Colon (tissue), 2 donors: ENCODE measurements at regions not wholly inside any gene's neighbourhood (a gene's known extent, or its start where the extent isn't known, plus 50 kb on each side); places are given as distances from the start of the nearest gene placed in this dataset.
"Not testable (repeated sequence)": the region's sequence is repeated elsewhere in the genome, so short reads cannot be mapped to it uniquely, and the experiment has no call there.

Experiments used
- FAIRE-seq: peaks from 2 replicates; lab custom pipeline; 2012; peaks lifted over from hg19 to GRCh38; lab: Jason Lieb, UNC
- donor health status: control.
- donor health status: control.

DNA sequence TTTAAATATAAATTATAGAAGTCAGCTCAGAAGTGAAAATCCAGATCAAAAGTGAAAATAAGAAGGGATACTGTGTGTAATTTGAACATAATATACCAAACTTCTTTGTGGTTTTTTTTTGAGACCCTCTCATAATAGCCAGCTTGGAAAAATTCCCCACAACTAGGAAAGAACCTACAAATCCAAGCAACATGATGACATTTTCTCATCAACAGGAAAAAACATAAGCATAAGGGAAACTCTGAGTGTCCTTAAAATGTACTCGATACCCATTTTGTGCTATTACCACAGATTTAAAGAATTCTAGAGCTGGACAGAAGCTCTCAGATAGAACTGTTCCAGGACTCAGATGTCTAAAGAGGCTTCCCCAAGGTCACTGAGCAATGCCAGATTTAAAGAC is 214.8 kb upstream of the KLF14 start:
- no peak for FAIRE-seq

DNA sequence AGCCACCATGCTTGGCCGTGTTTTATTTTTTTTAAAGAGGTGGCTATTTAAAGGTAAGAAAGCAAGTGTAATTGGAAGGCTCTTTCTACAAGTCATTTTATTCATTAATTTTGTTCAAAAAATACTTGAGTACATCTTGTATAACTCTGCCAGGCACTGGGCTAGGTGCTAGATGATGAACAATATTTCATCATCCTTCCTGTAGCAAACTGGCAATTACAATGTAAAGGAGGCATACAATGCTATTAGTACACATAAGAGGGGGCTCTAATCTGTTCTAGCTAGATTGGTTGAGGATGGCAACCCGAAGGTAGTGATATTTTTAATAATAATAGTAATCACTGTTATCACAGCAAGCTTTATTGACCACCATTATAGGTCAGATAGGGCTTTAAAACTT is 215.5 kb upstream of the KLF14 start:
- no peak for FAIRE-seq

DNA sequence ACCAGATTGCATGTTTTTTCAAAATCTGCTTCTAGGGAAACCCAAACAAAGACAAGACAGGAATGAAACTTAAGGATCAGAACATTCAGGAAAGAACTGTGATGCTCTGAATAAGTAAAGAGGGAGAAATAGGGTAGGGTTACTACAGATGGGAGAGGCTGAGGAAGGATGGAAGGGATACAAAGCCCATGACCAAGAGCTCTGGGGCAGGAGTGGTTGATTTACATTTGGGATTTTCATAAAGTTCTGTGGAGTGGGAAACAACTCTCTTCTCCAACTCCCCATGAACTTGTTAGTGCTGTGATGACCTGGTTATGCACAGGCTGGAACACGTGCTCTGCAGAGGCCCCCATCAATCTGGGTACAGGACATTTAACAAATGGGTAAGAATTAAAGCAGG is 216.0 kb upstream of the KLF14 start:
- no peak for FAIRE-seq

DNA sequence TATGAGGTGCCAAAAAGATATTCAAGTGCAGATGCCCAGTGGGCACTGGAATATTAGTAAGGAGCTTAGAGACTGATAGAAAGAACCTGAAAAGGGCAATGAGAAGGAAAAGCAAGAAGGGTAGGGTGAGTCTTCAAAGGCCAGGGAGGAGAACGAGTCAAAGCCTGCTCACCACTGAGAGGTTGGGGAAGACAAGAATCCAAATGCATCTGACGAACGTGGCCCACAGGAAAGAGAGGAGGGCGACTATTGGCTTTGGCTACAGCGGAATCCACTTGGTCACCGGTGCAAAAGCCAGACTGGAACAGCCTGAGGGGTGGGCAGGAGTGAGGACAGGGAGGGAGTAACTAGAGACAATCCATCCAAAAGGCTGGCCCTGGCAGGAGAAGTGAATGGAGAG is 216.7 kb upstream of the KLF14 start:
- no peak for FAIRE-seq

DNA sequence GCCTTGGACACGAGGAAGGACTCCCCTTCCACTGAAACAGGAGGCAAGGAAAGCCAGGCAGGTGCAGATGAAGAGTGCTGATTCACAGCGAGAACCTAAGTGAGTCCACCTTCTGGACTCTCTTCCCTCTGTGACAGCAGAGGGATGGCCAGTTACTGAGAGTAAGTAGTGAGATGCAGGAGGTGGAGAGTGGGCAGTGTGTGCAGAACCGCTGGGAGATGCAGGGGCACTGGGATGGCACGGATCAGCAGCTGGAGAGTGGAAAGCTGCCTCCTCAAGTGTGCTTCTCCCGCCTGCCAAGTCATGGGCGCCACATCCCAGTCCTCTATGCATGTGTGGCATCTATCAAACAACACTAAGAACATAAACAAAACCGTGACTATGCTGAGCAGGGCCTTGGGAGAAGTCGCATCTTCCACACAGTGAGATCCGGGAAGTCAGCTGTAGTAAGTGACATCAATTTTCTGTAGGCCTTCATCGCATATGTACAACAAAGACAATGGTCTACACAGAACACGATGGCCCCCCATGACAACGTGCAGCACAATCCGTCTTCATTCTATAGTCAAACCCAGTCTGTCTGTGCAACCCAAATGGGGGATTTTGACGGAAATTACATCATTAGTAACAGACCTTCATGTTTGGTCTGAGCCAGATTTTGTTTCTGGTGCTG is 217.4 kb upstream of the KLF14 start:
- no peak for FAIRE-seq

DNA sequence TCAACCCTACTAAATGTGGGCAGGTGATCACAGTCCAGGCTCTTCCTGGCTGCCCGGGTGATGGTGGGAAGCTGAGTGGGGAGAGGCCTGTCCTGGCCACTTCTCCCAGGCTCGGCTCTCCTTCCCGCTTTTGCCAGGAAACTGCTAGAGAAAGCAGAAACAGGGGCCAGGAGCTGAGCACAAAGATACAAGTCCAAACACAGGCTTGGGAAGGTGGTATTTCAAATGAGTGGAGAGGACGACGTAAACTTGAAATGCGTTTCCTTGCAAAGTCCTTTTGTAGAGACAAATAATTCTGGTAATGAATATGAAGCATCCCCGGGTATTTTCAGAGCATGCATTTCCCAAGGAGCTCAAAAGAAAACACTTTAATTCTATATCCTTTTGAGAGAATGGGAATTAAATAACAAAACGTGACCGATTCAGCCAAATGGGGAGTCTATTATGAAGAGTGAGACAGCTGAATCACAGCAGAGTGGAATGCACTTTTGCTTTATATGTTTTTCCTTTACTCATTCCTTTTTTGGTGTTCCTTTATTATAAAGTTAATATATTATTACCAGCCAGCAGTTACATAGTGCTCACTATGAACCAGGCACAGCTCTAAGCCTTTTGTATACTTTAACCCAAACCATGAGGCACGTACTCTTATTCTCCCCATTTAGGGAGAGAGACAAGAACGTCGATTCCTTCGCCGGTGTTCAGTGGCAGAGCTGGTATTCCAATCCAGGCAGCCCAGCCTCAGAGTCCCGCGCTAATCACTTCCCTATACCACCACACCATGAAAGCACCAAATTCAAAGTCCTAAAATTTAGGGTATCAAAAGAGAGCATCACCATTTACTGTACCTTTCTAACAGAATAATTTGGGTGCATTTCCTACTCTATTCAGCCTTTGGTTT is 218.2 kb upstream of the KLF14 start:
- FAIRE-seq: no peak

DNA sequence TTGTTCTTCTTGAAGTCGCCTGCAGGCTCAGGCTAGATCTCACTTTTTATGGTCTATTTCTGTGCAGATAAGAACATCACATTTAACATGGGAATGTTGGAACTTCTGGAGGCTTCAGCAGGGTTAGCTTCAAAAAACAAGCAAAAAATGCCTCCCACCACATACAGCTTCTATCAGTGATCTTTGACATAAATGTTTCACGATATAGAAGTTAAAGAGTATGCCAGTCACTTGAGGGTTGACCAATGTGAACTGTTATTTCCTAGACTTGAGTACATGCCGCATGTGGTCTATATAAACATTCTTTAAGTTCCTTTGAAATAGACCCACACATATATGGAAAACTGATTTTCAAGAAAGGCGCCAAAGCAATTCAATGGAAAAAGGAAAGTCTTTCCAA is 219.2 kb upstream of the KLF14 start:
- no peak for FAIRE-seq

DNA sequence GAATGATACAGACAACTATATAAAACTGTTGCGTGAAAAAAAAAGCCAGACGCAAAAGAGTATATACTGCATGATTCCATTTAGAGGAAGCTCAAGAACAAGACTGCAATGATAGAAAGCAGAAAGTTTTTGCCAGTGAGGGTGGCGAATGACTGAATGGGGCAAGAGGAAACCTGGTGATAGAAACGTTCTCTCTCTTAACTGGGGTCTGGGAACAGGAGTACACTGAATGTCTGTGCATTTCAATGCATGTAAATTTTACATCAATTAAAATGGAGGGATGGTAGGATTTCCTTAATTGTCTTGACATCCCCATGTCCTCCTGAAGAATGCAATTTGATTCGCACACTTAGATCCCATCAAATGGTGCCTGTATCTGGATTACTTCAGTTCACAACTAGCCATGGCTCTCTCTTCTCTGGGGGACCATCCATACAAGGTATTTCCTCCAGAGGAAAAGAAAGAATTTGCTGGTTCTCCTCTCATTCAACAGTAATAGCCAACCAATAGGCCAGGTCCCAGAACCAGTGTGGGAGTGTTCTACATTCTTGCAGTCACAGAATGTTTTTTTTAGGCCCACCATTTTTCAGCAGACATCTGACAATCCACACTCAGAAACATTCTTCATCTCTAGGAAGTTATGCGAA is 221.0 kb upstream of the KLF14 start:
- no peak for FAIRE-seq

DNA sequence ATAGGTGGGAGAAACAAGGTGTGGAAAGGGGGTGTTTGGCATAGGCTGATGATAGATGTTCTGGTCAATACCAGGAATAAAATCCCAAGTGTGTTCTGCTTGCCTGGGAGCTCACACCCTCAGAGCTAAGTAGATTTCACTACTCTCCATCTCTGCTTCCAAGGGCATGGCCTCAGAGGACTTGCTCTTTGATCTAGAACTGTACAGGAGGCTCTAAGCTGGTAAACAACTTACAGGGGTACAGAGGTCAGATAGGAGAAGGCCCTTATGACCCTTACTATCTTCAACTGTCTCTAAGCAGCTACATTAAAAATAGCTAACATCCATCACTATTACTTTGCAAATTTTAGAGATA is 221.5 kb upstream of the KLF14 start:
- FAIRE-seq: no peak

DNA sequence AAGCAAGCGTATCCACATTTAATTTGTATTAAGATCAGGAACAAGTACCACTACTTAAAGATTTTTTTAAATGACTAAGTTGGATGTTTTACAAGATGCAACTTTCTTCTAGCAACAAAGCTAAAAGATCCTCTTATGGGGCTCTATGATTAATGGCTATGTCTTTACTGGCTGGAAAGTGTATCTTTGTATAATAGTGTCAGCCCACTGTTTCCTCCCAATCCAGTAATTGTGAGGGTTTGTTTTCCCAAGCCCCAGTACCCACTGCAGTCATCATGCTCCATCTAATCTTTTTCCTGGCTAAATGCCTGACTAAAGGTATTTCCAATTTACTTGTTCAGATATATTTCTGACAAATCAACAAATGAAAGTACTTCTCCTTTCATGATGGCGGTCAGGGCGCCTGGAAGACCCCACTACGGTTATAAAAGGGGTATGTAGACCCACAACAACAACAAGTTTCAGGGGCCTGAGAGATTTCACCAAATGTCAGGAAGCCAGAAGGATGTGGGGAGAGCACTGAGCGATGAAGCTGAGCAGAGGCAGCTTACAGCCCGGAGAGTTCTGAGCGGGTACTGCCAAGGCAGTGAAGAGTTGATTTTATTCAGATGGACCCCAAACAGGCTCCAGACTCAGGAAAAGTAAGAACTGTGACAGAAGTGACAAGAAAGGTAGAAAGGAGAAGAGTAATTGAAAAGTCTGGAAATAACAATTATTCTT is 222.6 kb upstream of the KLF14 start:
- FAIRE-seq: no peak

DNA sequence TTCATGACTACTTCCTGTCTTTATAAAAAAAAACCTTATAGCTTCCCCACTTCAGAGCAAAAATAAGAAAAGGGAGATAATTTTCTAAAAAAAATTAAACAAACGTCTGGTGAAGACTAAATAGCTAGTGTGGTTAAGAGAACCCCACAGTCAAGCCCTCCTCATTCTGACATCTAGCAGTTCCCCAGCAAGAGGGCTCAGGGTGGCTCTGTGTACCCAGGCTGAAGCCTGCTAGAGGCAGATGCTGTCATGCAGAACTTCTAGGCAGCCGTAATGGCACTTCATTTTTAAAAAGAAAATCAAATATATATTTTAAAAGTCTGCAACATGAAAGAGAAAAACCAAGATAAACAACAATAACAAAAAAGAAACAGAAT is 223.1 kb upstream of the KLF14 start:
- FAIRE-seq: no peak

DNA sequence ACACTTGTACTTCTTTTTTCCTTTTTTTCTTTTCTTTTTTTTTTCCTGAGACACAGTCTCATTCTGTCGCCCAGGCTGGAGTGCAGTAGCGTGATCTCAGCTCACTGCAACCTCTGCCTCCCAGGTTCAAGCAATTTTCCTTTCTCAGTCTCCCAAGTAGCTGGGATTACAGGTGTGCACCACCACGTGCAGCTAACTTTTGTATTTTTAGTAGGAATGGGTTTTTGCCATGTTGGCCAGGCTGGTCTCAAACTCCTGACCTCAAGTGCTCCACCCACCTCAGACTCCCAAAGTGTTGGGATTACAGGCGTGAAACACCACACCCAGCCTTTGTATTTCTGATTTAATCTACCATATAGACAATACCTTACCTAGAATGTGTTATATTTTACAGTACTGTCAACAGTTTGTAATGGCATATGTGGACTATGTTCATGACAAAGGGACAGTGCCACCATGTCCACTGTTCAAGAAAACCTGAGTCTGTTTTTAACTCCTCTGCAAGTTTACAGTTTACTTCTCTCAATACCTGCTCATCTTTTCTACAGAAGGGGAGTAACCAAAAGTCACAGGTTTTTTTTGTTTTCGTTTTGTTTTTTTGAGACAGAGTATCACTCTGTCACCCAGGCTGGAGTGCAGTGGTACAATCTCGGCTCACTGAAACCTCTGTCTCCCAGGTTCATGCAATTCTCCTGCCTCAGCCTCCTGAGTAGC is 223.9 kb upstream of the KLF14 start:
- not testable (repeated sequence) for FAIRE-seq

DNA sequence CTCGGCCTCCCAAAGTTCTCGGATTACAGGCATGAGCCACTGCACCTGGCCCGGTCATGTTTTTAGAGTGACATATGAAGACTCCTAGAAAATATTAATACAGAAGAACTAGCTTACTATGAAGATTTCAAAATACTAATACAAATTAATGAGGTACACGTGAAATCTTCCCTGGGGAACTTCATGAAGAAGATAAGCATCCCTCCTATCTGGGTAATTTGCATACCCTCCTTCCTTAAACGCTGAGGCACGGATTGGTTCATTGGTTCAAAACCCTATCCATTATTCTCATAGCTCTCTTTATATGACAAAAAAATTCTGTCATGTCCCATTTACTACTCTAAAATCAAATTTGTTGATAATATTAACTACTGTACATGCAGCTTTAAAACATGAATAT is 224.8 kb upstream of the KLF14 start:
- no peak for FAIRE-seq

DNA sequence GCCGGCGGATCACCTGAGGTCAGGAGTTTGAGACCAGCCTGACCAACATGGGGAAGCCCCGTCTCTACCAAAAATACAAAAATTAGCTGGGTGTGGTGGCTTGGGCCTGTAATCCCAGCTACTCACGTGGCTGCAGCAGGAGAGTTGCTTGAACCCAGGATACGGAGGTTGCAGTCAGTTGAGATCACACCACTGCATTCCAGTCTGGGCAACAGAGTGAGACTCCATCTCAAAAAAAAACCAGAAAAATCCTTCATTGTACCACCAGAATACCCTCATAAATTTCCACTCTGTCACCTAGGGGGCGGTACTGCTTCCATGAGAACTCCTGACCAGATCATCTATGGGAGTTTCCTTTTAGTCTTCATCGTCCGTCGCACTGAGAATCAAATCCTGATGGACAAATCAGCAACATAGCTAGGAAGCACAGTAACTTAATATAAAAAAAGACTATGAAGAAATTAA is 225.8 kb upstream of the KLF14 start:
- no peak for FAIRE-seq

DNA sequence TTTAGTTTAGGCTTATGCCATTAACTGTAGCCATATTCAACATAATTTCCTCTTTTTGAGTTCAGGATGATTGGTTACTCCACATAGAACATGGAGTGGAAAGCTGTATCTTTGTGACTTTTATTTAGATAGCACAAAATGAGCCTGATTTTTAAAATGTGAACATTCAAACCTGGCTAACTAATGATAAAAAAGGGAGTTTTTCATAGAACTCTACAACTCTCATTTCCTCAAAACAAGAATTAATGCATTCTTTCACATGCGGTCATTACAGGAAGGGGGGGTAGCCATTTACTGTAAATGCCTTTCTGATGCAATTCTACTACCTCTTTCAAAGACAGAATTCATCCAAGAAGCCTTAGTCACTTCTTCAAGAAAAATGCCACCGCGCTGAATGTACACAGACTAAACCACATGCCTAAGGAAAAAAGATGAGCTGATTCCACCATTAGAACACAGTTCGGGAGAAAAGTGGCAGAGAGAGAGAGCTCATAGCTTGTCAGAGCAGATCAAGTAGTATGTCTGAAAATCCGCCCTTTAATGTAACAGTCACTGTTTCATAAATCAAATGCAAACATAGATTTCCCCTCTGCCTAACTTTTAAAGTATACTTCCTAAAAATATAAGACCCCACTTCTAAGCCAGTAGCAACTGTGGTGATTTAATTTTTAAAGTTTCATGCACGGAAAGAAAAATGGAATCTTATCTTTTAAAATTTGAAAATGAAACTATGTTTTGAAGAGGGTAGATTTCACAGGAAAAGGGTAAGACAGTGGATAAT is 226.4 kb upstream of the KLF14 start:
- no peak for FAIRE-seq

DNA sequence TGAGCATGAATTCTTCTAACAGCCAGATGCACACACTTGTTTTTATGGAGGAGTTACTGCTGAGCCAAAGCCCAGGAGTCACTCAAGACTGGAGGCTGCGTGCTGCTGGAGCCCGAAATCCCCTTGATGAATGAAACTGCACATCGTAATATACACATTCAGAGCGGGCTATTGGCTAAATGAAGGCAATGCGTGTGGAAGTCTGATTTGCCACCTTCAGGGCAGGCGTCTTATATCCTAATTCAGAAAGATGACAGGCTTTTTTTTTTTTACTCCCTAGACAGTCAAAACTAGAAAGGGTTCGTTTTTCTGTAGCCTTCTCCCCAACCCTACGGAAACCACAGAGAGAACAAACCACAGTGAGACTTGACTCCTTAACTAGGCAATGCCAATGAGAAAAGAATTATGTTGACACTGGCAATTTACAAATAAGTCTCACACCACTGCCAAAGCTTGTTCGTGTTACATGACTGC is 227.2 kb upstream of the KLF14 start:
- no peak for FAIRE-seq

DNA sequence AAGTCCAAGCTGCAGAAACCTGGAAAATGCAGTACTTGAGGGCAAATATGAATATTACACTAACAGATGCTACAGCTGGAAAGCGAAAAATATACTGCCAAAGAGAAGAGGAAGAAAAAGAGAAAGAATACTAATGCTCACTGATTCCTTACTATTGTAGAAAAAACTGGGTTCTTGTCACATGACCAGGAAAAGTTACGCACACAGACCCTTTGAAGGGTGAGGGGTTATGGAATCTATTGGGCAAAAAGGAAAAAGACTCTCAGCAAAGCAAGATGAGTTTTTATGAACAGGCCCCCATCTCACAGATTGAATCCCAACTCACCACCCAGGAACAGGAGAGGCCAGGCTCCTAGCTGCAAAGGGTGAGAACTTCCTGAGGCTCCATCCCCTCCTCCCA is 228.1 kb upstream of the KLF14 start:
- FAIRE-seq: no peak

DNA sequence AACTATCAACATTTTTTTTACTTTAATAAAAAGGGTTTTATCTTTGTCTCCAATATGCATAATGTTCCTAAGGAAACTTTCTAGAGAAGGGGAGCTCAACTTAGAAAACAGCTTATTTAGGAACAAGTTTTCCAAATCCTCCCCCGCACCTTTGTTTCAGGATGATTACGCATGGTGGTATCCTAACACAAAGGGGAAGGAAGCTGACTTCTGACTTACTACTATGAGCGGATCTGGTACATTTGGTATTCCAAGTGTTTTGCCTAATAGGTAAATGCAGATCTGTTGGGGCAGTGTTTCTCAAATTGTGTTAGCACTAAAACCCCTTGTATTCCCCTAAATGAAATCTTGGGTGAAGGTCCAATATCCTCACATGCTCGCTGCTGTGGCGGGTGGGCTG is 229.3 kb upstream of the KLF14 start:
- FAIRE-seq: no peak

DNA sequence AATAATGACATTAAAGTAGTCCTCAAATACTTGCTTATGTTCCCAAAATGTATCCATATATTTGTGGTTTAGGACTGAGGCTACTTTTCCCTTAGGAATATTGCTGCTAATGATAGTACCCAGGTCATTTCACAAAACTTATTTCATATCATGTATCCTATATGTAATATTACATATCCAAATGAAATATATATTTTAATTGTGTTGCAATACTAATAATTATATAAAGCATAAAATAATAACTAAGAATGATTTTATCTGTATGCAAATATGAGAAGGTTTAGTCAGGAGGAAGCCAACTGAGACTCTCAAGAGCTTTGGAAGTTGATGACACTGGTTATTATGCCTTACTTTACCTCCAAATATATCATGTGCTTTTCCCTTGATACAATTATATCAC is 231.5 kb upstream of the KLF14 start:
- no peak for FAIRE-seq

DNA sequence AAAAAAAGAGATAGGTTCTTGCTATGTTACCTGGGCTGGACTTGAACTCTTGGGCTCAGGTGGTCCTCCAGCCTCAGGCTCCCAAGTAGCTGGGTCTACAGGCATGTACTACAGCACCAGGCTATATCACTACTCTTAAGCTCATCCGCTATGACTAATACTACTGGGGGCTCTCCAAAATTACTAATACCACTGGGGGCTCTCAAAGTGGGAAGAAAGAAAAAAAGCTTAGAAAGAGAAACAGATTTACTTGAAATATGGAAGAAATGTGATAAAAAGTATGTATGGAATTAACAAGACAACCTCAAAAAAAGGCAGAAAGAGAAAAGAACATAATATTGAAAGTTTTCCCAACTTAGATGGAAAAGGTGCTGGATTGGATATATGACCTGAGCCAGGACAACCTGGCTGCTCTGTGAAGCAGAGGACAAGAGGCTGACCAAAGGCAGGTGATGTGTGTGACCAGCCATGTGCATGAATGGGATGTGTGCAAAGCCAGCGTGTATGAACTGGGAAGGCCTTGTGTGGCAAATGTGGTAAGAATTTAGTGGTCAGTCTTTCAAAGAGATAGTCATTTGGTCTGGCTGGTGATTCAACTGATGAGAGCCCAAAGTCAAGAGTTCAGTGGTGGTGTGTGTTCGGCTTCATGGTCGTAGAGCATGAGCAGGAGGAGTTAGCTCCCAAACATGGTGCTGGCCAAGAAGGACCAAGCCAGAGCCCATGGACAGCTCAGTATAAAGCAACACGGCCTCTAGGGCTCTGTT is 232.4 kb upstream of the KLF14 start:
- FAIRE-seq: no peak
